ENCODE measurements at regions not wholly inside any gene's neighbourhood (a gene's known extent, or its start where the extent isn't known, plus 50 kb on each side); places are given as distances from the start of the nearest gene placed in this dataset.

GRCh38 chr10:90328896-90329295, 528.9 kb downstream of the HTR7 start:
- no peak for DNase-seq

GRCh38 chr10:90337316-90337715, 520.5 kb downstream of the HTR7 start:
- DNase-seq = no peak

GRCh38 chr10:90342480-90342879, 515.4 kb downstream of the HTR7 start:
- no peak for DNase-seq

GRCh38 chr10:90344226-90344625, 513.6 kb downstream of the HTR7 start:
- DNase-seq = no peak

- DNase-seq = no peak
Measured at GRCh38 chr10:90347239-90347638, 510.6 kb downstream of the HTR7 start.

- DNase-seq = no peak
Measured at GRCh38 chr10:90350122-90350521, 507.7 kb downstream of the HTR7 start.

- DNase-seq = no peak
Measured at GRCh38 chr10:90352288-90352687, 505.6 kb downstream of the HTR7 start.

- no peak for DNase-seq
Measured at GRCh38 chr10:90354914-90355313, 502.9 kb downstream of the HTR7 start.

GRCh38 chr10:90363799-90364483, 493.9 kb downstream of the HTR7 start:
- no peak for DNase-seq

- no peak for DNase-seq
Measured at GRCh38 chr10:90372451-90372850, 485.4 kb downstream of the HTR7 start.

- no peak for DNase-seq
Measured at GRCh38 chr10:90373911-90374310, 483.9 kb downstream of the HTR7 start.

- DNase-seq = no peak
Measured at GRCh38 chr10:90378524-90379076, 479.2 kb downstream of the HTR7 start.

- no peak for DNase-seq
Measured at GRCh38 chr10:90381468-90381867, 476.4 kb downstream of the HTR7 start.

GRCh38 chr10:90389876-90390275, 468.0 kb downstream of the HTR7 start:
- DNase-seq = no peak

GRCh38 chr10:90394311-90394710, 463.5 kb downstream of the HTR7 start:
- DNase-seq = no peak

- no peak for DNase-seq
Measured at GRCh38 chr10:90396721-90397120, 461.1 kb downstream of the HTR7 start.

- DNase-seq = no peak
Measured at GRCh38 chr10:90398566-90398965, 459.3 kb downstream of the HTR7 start.

GRCh38 chr10:90399782-90400181, 458.1 kb downstream of the HTR7 start:
- no peak for DNase-seq

- DNase-seq = peak; percentile 25
Measured at GRCh38 chr10:90403211-90404000, 454.4 kb downstream of the HTR7 start.

- DNase-seq = no peak
Measured at GRCh38 chr10:90407131-90407530, 450.7 kb downstream of the HTR7 start.

GRCh38 chr10:90407851-90408250, 450.0 kb downstream of the HTR7 start:
- DNase-seq = no peak

- DNase-seq = no peak
Measured at GRCh38 chr10:90412582-90412981, 445.3 kb downstream of the HTR7 start.

- no peak for DNase-seq
Measured at GRCh38 chr10:90413196-90413595, 444.6 kb downstream of the HTR7 start.

- no peak for DNase-seq
Measured at GRCh38 chr10:90414926-90415325, 442.9 kb downstream of the HTR7 start.

All from left kidney (tissue), 1 donor.